ENCODE measurements at regions not wholly inside any gene's neighbourhood (a gene's known extent, or its start where the extent isn't known, plus 50 kb on each side); places are given as distances from the start of the nearest gene placed in this dataset.

DNA sequence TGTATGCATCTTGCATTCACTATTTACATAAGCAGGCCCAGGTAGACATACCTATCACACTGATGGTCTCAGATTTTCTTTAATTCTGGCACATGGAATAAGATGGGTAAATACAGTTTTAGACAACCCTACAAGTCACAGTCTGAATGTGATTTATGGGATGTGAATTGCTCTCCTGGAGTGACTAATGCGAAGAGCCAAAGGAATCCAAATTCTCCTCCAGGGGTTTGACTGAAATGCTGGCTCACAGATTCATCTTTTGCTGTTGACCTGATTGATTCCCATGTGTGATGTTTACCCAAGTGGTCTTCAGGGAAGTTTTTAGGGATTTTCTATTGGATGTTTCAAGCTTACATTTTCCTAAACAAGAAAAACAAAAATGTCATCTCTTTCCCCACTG is 277.9 kb upstream of the MON1B start:
- no peak for DNase-seq

DNA sequence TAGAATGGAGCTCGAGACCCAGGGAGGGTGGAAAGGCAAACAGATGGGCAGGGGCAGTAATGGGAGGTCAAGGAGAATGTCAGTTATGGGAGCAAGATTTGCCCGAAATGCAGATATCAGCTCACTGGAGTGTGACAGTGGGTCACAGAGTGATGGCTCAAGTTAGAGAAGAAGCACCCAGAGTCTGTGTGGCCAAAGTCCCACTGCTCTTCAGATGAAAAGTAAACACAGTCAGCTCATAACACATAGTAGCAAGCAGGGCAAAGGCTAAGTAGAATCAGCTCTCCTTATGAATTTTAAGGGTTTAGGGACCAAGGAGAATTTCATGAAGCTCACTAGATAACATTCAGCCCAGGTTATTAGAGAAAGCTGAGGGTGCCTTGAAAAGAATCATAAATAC is 264.9 kb upstream of the MON1B start:
- no peak for DNase-seq

DNA sequence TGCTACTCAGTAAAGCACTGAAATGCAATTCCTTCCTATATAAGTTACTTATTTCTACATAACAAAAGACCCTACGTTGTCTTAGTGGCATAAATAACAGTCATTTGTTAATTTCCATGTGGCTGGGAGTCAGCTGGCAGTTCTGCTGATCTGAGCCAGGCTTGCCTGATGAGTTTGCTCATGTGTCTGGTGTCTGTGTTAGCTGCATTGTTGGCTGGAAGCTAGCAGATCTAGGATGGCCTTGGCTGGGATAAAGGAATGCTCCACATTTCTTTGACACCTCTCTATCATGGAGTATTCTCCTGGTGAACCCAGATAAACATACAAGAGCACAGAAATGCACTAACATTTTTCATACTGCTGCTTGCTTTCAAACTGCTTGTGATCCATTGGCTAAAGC is 264.4 kb upstream of the MON1B start:
- DNase-seq: no peak

DNA sequence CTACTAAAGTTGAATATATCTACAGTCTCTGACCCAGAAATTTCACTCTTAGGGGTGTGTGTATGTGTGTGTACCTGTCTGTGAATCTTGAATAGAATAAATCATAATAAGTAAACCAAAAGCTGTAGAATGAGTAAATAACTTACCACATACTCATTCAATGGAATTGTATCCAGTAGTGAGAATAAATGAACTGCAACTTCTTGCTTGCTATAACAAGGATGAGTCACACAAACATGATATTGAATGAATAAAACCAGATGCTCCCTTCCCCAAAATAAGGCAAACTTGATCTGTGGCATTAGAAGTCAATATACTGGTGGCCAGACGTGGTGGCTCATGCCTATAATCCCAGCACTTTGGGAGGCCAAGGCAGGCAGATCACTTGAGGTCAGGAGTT is 259.8 kb upstream of the MON1B start:
- DNase-seq: no peak

DNA sequence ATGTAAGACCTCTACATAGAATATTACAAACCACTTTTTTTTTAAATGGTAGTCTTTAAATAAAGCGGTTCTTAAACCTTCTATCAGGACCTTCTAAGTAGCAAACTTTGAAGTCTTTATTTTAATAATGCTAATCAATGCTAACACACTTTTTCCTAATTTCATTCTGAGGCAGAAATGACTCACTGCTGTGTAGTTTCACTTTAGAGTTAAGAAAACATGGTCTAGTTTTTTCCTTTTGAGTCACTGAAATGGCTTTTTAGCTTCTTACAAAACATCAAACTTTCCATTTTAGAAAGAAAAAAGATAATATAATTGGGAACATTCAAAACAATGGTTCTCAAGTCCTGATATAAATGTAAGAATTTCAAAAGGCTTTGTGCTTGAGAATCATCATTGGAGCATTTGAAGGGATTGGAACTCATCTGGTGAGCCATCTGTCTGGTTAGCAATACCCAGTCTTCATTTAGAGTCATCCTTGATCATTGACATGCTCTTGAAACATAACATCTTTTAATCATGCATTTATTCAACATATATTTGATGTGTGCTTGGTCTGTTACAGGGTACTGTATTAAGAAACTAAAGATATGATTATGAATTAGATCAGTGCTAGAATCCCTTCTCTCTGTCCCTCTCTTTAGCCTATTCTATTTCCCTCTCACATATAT is 258.3 kb upstream of the MON1B start:
- no peak for DNase-seq

DNA sequence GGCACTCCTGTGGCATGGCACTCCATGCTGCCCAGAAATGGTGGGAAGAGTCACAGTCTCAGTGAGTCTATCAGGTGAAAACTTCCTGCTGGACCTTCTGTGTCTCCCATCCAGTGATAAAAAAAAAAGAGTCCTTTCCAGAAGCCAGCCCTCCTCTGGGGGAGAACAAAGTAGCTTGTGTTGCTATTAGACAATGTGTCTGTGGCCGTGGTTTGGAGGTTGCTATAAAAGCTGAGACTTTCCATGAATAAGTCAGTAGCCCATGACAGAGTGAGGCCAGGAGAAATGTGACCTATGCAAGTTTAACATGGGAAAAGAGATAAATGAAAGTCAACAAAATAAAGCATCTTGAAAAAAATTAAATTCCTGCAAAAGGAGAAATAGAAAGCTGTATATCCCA is 250.7 kb upstream of the MON1B start:
- no peak for DNase-seq

DNA sequence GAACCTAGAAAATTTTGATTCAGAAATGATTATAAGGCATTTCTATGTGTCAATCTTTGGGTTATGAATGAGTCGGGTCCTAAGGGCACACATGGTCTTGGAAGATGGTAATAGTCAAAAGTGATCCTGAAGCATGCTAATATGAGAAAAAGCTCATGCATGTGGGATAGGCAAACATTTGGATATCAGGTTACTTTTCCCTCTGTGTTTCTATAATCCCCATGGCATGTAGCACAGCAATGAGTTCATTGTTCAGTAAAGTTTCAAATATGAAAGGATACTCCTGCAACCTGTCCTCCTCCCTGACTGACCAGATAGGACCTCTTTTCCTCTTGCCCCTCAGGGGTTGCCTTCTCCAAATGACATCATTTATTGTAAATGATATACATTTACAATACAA is 249.9 kb upstream of the MON1B start:
- DNase-seq: no peak

DNA sequence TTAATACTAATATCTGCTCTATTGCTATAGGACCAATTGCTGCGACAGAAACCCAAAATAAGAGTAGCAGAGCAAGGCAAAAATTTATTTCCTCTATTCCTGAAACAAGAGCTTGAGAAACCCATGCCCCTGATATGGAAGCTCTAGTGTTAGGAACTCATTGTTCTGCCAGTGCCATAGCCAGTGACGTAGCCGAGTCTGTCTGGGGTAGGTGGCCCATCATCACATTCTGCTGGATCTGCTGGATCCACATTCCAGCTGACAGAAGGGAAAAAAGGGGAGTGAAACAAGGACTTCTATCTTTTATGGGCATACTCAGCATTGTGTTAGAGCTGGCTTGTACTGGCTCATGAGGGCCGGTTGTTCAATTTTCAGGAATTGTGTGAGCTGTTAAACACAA is 248.9 kb upstream of the MON1B start:
- no peak for DNase-seq

DNA sequence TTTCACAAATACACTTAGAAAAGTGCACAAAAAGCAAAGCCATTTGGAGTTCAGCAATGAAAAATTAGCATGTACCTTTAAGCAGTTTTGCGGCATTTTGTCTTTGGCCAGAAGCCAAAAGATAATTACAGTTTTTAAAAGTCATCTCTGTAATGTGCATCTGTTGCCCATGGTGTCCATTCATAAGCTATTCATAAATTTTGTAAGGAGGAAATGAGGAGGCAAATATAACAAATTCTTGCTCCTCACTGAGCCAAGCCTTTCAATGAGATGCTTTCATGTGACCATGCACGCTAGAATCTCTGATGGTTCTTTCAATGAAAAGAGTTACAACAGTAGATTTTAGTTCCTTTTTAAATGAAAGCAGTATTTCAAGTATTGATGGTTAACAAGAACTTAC is 247.1 kb upstream of the MON1B start:
- DNase-seq: peak; percentile 29

DNA sequence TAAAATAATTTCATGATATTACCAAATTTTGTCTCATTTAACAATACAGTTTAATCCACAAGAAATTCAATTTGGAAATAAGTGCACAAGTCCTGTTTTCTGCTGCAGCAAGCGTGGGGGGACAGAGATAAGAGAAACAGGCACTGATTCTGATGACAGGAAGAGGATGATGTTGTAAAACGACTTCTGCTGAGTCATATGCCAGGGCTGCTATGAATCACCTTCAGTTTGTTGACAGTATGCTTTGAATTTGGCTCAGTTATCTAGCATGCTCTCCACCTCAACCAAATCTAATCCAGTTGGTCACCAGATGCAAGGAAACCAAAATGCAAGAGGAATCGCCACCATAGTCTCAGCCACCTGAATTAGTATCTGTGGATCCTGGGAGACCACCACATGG is 244.1 kb upstream of the MON1B start:
- DNase-seq: no peak

DNA sequence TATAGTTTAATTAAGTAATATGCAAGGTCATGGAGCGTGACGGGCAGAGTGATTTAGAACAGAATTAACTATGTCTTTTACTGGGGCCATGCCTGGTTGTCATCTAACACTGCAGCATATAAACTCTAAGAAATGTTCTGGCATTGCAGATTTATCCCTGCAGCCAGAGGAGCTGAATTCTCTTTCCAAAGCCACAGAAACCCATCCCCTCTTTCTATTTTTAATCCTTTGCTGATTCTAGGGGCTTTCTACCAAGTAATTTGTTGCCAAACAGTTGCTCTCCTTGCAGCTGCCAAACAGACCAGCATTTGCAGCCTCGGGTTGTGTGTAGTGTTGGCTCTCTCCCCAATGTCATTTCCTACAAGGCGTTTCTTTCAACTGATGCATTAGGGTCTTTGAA is 243.2 kb upstream of the MON1B start:
- no peak for DNase-seq

DNA sequence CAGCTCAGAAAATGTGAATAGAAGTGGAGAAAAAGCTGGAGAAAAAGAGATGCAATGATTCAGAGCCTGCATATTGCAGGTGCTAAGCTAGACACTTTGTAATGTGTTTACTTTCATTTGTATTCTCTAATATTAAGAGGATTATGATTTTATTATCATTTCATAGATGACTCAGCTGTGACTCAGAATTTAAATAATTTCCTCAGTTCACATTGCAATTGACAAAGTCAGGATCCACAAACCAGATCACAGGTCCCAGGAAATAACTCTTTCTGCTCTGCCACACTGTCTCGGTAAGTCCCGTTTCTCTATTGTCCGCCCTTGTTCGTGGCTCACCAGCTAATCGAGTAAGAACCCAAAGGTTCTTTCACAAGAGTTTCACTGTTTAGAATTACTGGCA is 235.4 kb upstream of the MON1B start:
- DNase-seq: no peak

DNA sequence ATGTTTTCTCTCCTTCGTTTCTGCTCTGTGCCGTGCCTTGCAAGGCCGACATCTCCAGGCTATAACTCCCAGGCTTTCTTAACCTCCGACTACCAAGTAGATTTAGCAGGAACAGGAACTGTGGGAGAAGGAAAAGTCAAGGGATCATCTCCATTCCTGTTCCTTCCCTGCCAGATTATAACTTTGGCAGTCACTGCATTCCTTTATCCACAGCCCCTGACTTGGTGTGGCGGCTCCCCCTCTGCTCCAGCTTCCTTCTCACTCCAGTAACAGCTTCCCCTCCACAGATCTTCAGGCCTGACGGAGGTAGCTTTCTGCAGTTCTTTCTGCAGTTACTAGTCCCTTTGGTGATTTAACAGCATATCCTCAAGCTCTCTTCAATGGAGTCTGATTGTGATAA is 234.6 kb upstream of the MON1B start:
- no peak for DNase-seq

DNA sequence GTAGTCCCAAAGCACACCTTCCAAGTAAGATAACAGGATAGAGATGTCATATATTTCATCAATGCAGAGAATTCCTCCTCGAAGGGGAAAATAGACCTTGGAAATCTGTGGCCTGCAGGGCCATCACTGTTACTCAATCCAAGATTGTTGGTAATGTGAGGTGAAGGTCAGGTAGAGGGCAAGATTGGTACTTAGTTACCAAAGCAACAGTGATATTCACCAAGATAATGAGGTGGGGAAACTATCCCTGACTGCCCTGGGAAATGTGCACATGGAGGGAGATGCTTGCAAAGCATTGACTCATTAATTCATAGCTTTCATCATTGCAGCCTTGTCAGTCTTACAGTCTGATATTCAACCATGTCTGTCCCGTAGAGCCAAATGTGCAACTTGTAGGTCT is 234.1 kb upstream of the MON1B start:
- DNase-seq: no peak

DNA sequence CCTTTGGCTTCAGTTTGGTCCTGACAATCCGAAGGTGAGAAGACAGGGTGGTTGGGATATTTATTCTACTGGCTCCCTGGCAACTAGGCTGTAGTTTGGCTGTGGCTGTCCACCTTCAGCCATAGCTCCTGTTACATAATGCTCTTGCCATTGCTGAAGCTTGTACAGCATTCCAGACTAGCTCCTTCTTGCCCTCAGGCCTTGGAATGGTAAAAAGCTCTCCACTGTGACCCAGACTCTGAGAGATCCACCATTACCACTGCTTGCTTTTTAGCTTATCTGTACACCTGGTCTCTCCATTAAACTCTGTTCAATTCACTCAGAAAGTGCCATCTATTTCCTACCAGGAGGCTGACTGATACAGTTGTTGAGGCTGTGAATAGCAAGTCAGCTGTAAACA is 231.8 kb upstream of the MON1B start:
- DNase-seq: no peak

DNA sequence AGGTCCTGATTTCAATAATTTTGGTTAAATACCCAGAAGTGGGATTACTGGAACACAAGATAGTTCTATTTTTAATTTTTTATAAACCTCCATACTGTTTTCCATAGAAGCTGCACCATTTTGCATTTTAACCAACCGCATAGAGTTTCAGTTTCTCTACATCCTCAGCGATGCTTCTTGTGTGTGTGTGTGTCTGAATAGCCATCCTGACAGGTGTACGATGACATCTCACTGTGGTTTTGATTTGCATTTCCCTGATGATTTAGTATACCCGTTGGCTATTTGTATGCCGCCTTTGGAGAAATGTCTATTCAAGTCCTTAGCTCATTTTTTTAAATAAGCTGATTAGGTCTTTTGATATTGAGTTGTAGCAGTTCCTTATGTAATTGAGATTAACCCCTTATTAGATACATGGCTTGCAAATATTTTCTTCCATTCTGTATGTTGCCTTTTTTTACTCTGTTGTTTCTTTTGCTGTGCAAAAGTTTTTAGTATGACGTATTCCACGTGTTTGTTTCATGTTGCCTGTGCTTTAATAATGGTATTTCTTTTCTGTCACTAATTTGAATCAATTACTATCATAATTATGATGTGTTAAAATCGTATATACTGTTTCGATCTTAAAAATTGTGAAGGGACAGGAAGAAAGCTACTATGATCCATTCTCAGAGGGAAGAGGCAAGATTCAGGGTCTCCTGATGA is 227.2 kb upstream of the MON1B start:
- DNase-seq: peak; percentile 45

DNA sequence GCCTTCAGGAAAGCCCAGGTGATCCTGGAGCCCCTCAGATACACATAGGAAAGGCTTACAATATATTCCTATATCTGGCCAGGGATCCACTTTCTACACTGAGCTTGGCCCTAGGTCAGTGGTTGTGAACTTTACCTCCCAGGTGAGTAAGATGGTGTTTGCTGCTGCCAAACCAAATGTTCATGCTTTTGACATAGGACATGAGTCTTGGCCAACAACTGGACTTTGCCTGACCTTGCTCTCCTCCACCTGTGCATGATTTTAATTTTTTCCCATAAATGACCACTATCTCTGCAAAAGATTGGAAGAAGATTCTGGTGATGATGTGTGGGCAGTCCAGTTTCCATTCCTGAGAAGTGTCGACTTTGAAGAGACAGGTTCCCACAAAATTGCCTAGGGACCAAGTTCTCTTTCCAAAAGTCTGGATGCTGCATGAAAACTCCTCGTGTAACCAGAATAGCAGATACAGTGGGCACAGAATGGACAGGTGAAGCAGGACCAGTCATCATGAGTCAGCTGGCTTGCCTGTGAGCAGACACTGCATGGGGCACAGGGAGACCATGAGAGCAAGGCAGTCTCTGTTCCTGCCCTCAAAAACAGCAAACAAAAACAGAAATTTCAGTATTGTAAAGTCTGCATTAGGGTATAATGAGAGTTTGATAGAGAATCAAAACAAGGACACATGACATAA is 226.4 kb upstream of the MON1B start:
- no peak for DNase-seq

DNA sequence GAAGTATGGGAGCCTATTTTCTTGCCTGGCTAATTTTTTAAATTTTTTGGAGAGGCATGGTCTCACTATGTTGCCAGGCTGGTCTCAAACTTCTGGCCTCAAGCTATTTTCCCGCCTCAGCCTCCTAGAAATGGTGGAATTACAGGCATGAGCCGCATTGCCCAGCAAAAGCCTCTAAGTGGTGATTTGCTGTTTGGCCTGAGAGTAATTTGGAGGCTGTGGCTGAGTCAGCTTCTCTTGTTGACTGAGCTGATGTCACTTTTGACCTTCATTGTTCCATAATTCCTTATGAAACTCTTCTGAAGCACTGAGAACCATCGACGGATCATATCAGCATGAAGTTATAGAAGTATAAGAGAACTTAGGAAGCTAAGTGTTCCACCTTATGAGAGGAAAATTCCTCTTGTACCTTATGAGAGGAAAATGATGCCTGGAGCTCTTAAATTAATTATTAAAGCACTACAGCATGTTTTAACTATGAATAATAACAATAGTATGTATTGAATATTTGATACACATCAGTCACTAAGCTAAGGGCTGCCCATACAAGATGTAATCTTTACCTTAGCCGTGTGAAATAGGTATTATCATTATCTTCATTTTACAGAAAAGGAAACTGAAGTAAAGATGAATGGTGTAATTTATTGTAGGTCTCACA is 220.8 kb upstream of the MON1B start:
- no peak for DNase-seq

DNA sequence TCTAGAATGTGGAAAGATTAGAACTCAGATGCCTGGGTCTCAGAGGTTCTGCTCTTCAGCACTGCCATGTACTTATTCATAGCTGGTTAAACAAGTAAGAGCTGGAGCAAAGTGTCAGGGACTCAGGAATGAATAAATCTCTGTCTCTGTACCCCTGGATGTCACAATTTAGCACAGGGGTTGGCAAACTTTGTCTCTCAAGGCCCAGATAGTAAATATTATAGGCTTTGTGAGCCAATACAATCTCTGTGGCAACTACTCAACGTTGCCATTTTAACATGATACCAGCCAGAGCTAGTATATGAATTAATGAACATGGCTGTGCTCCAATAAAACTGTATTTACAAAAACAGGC is 220.3 kb upstream of the MON1B start:
- DNase-seq: no peak

DNA sequence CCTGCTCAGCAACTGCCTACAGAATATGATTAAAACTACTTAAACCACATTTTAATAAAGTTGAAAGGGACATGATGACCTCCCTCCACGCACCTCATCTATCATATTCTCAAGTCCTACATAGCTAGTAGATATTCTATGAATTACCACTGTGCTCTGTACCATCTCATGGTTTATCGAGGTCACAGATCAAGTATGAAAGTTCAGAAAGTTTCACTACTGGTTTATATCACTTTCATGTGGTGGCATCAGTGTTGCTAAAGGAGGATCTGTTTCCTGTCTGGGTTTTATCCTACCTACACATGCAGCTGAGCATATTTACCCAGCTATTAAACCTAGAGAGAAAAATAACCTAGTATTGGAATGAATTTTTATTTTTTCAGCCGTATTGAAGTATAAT is 214.9 kb upstream of the MON1B start:
- DNase-seq: no peak

DNA sequence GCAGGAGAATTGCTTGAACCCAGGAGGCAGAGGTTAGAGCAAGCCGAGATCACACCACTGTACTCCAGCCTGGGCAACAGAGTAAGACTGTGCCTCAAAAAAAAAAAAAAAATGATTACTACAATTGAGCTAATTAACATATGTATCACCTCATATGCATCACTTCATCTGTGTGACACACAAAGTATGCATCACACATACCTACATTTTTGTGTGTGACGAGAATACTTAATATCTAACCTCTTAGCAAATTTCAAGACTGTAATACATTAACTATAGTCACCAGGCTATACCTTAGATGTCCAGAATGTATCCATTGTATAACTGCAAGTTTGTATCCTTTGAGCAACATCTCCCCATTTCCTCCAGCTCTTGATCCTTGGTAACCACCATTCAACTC is 214.2 kb upstream of the MON1B start:
- no peak for DNase-seq

DNA sequence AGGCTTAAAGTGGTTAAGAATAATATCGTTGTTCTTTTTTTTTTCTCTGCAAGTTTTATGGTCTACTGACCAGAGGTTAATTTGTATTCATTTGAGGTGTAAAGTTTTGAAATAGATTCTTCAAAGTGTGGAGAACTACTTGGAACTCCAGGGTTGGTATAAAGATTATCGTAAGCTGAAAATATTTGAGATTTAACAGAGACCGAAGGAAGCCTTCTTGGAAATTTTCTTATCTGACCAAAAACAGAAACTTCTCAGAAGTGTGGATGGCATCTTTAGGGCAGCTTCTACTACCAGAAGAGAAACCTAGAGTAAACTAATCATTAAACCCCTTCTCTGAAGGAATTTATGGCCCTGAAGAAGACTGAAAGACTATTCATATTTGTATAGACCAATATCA is 206.8 kb upstream of the MON1B start:
- DNase-seq: no peak

DNA sequence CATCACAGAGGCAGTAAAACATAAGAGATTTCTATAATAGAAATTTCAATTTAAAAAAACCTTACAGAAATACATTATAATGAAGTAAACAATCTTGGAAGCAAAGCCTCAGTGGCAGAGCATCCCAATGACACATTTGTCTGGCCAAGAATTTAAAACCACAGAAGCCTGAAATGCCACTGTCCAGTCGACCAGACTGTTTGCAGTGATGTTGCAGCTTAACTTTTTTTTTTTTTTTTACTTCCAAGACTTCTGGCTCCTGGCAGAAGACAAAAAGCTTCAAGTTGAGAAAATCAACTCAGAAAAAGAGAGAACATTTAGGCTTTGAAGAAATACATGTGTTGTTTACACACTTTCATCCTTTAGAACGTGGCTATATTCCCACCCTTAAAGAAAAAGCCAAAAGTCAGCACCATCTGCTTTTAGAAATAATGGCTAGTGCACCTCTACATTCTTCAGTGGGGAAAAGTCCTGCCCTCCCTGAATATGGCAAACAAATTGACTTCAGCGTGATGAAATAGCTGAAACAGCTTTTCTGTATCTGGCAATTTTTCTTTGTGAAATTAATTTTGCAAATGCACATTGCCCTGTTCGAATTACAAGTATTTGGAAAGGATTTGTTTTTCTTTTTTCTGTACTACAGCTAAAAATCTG is 205.5 kb upstream of the MON1B start:
- DNase-seq: no peak

DNA sequence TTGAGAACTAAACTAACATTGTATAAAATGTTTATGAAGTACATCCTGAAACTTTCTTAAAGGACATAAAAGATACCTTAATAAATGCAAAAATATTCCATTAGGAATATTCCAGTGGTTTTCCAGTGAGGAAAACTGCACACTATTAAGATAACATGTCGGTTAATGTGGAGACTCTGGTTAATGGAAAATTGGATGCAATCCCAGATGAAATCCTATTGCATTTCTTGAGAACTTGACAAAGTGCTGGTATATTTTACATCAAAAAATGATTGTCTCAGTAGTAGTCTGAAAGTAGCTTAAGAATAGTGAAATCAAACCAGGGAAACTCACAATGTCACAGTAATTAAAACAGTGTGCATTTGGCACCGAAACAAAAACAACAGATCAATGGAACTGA is 202.5 kb upstream of the MON1B start:
- DNase-seq: no peak
